SK-N-MC (cell line): ENCODE measurements at regions not wholly inside any gene's neighbourhood (a gene's known extent, or its start where the extent isn't known, plus 50 kb on each side); places are given as distances from the start of the nearest gene placed in this dataset.

Experiments
- DNase-seq: peaks from one replicate; pipeline ENCODE4 v3.0.0-alpha.2; 2011; ENCODE audit warnings: low read depth, low spot score
- H3K27ac ChIP-seq: fragments of 200-600 bp; sonication (generic); 2 replicates; pipeline ENCODE4 v1.5.1; 2016; ENCODE audit warnings: mixed run types
- H3K36me3 ChIP-seq: fragments of 200-600 bp; sonication (generic); 2 replicates; pipeline ENCODE4 v1.6.1; 2017; ENCODE audit warnings: antibody characterized with exemption, low read length, mixed read lengths; ENCODE audit not compliant: insufficient read depth
- H3K4me3 ChIP-seq: fragments of 200-600 bp; sonication (generic); 2 replicates; pipeline ENCODE4 v1.5.1; 2016
- H3K9ac ChIP-seq: fragments of 200-600 bp; sonication (generic); 2 replicates; pipeline ENCODE4 v1.8.0; 2017; ENCODE audit warnings: mixed run types, mixed read lengths; ENCODE audit not compliant: insufficient read length
- H3K9me3 ChIP-seq: fragments of 200-600 bp; sonication (generic); 2 replicates; pipeline ENCODE4 v1.6.1; 2017; ENCODE audit warnings: low read depth, mild to moderate bottlenecking, antibody characterized with exemption, low read length, moderate library complexity, mixed read lengths
- EZH2 ChIP-seq: fragments of 200-600 bp; sonication (generic); IDR thresholded peaks from one replicate; pipeline ENCODE4 v1.6.1; 2017; ENCODE audit warnings: antibody characterized with exemption
- FOXP2 ChIP-seq: optimal IDR thresholded peaks from 2 replicates; pipeline ENCODE3; 2011; ENCODE audit warnings: mild to moderate bottlenecking, moderate library complexity; ENCODE audit not compliant: insufficient read depth; ENCODE audit errors: extremely low read length, control extremely low read depth
- POLR2AphosphoS5 ChIP-seq: IDR thresholded peaks from 2 replicates; pipeline ENCODE4 v1.6.1; 2012; ENCODE audit warnings: mild to moderate bottlenecking, low read depth, low read length, borderline replicate concordance

- H3K4me3 ChIP-seq = no peak overlapping the region
- no peaks in the 10 kb centered on the region for H3K36me3 ChIP-seq
- H3K9me3 ChIP-seq = no peaks in the 10 kb centered on the region
- DNase-seq = no peak
- no peak for TF ChIP-seq POLR2AphosphoS5
- TF ChIP-seq FOXP2 = no peak
- TF ChIP-seq EZH2 = no peak
- H3K9ac ChIP-seq = no peak overlapping the region
- no peak overlapping the region for H3K27ac ChIP-seq
These were observed 603.7 kb upstream of the ZEB2 start for GRCh38 chr2:145123606-145124005.

GRCh38 chr2:145119225-145119624 is 599.3 kb upstream of the ZEB2 start:
- TF ChIP-seq POLR2AphosphoS5 (no peak), FOXP2 (no peak), EZH2 (no peak)
- Histone ChIP-seq H3K4me3 (no peak overlapping the region), H3K9ac (no peak overlapping the region), H3K9me3 (no peaks in the 10 kb centered on the region; the same call in 1 of the 2 replicates), H3K36me3 (no peaks in the 10 kb centered on the region), H3K27ac (no peak overlapping the region)
- no peak for DNase-seq

- no peak for TF ChIP-seq FOXP2
- no peak for TF ChIP-seq EZH2
- no peak for TF ChIP-seq POLR2AphosphoS5
- Histone ChIP-seq H3K9me3 (no peaks in the 10 kb centered on the region; the same call in 1 of the 2 replicates), H3K36me3 (no peaks in the 10 kb centered on the region), H3K9ac (no peak overlapping the region), H3K4me3 (no peak overlapping the region), H3K27ac (no peak overlapping the region)
- no peak for DNase-seq
These were observed 597.2 kb upstream of the ZEB2 start for GRCh38 chr2:145116834-145117725.

- Histone ChIP-seq H3K9me3 (no peaks in the 10 kb centered on the region; the same call in 1 of the 2 replicates), H3K9ac (no peak overlapping the region), H3K36me3 (no peaks in the 10 kb centered on the region), H3K27ac (no peak overlapping the region), H3K4me3 (no peak overlapping the region)
- TF ChIP-seq EZH2 (no peak), FOXP2 (no peak), POLR2AphosphoS5 (no peak)
- no peak for DNase-seq
These were observed 596.1 kb upstream of the ZEB2 start for GRCh38 chr2:145116056-145116455.

DNA sequence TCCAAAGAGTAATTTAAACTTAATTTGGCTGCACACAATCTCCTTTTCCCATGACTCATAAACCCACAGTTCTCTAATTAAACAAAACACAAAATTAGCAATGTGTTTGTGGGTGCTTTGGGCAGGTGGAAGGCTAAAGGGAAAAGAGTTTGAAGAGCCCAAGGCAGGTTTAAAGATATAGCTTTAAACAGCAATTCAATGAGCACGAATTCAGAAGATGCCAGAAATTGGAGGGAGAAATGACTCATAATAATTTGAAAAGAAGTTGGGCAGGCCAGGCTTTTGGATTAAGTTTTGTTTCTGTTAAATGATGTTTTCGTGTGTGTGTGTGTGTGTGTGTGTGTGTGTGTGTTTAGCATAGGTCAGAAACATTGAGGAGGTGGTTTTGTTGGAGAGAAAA is 594.8 kb upstream of the ZEB2 start:
- TF ChIP-seq FOXP2 = no peak
- TF ChIP-seq EZH2 = no peak
- no peak for TF ChIP-seq POLR2AphosphoS5

GRCh38 chr2:145112467-145112866 is 592.5 kb upstream of the ZEB2 start:
- Histone ChIP-seq H3K9me3 (no peaks in the 10 kb centered on the region), H3K9ac (no peak overlapping the region), H3K4me3 (no peak overlapping the region), H3K27ac (no peak overlapping the region), H3K36me3 (no peaks in the 10 kb centered on the region)
- TF ChIP-seq FOXP2 (no peak), POLR2AphosphoS5 (no peak), EZH2 (no peak)
- no peak for DNase-seq

More for the DNA sequence above, 594.8 kb upstream of the ZEB2 start:
- Histone ChIP-seq H3K4me3 (no peak overlapping the region), H3K9me3 (no peaks in the 10 kb centered on the region; the same call in 1 of the 2 replicates), H3K27ac (no peak overlapping the region), H3K9ac (no peak overlapping the region), H3K36me3 (no peaks in the 10 kb centered on the region)
- no peak for DNase-seq

DNA sequence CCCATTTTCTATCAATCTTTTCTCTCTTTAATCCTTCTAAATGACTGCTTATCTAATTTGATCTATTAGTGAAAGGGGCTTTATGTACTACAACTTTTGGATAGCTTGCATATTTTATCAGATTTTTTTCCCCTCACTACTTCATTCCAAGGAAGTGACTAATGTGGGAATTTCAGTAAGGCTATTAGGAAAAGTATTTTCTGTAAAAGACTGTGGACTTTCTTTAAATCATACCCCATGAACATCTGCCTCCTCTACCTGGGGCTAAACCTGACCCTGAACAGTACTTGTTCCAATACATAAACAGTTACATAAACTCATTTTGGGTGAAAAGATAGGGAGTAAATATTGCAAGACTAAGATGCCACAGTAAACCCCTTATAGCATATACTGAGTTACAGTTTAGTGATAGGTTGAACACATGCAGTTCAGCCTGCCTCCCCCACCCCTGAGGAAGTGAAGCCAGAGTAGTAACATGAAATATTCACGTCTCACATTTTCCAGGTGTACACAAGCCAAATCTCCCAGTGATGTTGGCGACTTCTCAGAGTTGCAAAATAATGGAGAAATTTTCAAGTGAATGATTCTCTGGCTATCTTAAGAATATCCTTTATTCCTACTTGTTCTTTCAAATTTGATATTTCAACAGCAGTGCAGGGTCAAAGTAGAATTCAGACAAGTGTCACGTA is 590.9 kb upstream of the ZEB2 start:
- DNase-seq = no peak
- no peak for TF ChIP-seq EZH2
- no peak for TF ChIP-seq POLR2AphosphoS5
- TF ChIP-seq FOXP2 = no peak
- Histone ChIP-seq H3K9me3 (no peaks in the 10 kb centered on the region), H3K36me3 (no peaks in the 10 kb centered on the region), H3K4me3 (no peak overlapping the region), H3K27ac (no peak overlapping the region), H3K9ac (no peak overlapping the region)

DNA sequence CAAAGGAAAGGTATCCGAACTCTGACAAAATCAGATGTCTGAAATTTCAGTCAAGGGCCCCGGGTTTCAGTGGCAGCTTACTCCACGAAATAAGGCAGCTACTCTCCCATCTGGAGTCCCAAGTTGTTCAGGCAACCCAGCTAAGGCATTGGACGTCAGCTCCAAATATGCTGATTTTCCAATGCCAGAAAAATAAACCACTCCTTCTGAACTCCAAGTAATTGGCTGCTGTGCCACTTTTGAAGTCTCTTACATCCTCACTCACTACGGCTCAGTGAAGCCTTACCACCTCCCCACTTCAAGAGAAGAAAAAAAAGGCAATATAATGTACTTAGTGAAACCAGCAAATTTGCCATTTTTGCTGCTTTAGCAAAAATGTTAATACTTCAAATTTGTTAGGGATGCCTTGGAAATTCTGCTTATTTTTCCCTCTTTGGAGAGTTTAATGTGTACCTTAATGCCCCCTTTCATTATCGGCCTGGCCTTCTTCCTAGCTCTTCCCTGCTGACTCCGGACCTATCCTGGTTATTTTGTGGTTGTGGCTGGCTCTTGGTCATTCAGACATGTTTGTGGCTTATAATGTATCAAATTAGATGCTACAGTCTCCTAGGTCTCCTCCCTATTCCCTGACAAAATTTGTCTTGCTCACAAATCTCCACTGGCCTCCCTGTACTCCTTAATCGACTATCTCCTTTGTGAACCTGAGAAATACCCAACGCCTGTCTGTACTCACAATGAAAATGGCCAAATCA is 589.2 kb upstream of the ZEB2 start:
- no peak overlapping the region for H3K9ac ChIP-seq
- no peak for TF ChIP-seq EZH2
- TF ChIP-seq POLR2AphosphoS5 = no peak
- TF ChIP-seq FOXP2 = no peak
- DNase-seq = no peak
- H3K9me3 ChIP-seq = no peaks in the 10 kb centered on the region
- H3K36me3 ChIP-seq = no peaks in the 10 kb centered on the region
- no peak overlapping the region for H3K27ac ChIP-seq
- no peak overlapping the region for H3K4me3 ChIP-seq
